ENCODE measurements at regions not wholly inside any gene's neighbourhood (a gene's known extent, or its start where the extent isn't known, plus 50 kb on each side); places are given as distances from the start of the nearest gene placed in this dataset.

- Mint-ChIP-seq H3K27ac (no peak overlapping the region), H3K27me3 (ENCODE audit: insufficient read depth, low read depth, poor library complexity) (peaks cover 10% of the 10 kb centered on the region), H3K4me3 (no peak overlapping the region), H3K4me1 (peaks cover 10% of the 10 kb centered on the region), H3K9me3 (peaks cover 3% of the 10 kb centered on the region; the same call in 1 of the 3 replicates), H3K36me3 (ENCODE audit: low read depth) (no peaks in the 10 kb centered on the region)
- Histone ChIP-seq H4K20me1 (replicated peaks; ENCODE audit: insufficient read depth) (no peaks in the 10 kb centered on the region), H3K9me2 (ENCODE audit: insufficient read depth) (0 out of 2 replicates have a peak, but pooled peaks cover 3% of the 10 kb centered on the region), H3K27ac (ENCODE audit: low read depth) (no peak overlapping the region), H3F3A (replicated peaks; ENCODE audit: low read depth) (no peaks in the 10 kb centered on the region), H3K27me3 (ENCODE audit: insufficient read depth) (no peaks in the 10 kb centered on the region), H2AFZ (no peak overlapping the region; the same call in 1 of the 2 replicates), H3K4me2 (no peak overlapping the region), H3K4me3 (no peak overlapping the region), H3K79me2 (replicated peaks; ENCODE audit: insufficient read depth) (no peaks in the 10 kb centered on the region), H3K36me3 (ENCODE audit: insufficient read depth) (no peaks in the 10 kb centered on the region), H3K4me1 (ENCODE audit: insufficient read depth) (no peaks in the 10 kb centered on the region)
- TF ChIP-seq REST (IDR thresholded peaks at IDR 0.05; ENCODE audit: unreplicated experiment): no peak
- no peak for TF ChIP-seq CREB1 (CRISPR knock-in tag; IDR thresholded peaks at IDR 0.05; ENCODE audit: low read depth)
- no peak for TF ChIP-seq STAT1 (IDR thresholded peaks at IDR 0.05; ENCODE audit: unreplicated experiment)
- TF ChIP-seq ZNF462 (CRISPR knock-in tag; IDR thresholded peaks at IDR 0.05): no peak
- DNase-seq (ENCODE audit: low spot score) (no peak), ATAC-seq (no peak)
These were observed 284.5 kb downstream of the XXYLT1 start for GRCh38 chr3:194986208-194987043.

All from GM23338 (cell line).